Activated naive CD8-positive, alpha-beta T cell treated with anti-CD3 and anti-CD28 coated beads for 36 hours (primary cell): ENCODE measurements at regions not wholly inside any gene's neighbourhood (a gene's known extent, or its start where the extent isn't known, plus 50 kb on each side); places are given as distances from the start of the nearest gene placed in this dataset.
A peak's percentile ranks its signal among the peaks of the same experiment; 100 is the strongest.

Experiments used
- DNase-seq: peaks from one replicate; pipeline ENCODE4 v3.0.0; 2021
- H3K27ac Mint-ChIP-seq: one replicate; pipeline ENCODE4 v1.8.0; 2022; ENCODE audit warnings: mild to moderate bottlenecking, moderate library complexity, mixed read lengths
- H3K27me3 Mint-ChIP-seq: one replicate; pipeline ENCODE4 v1.8.0; 2022; ENCODE audit warnings: mild to moderate bottlenecking, mixed read lengths
- H3K36me3 Mint-ChIP-seq: one replicate; pipeline ENCODE4 v1.8.0; 2021; ENCODE audit warnings: mild to moderate bottlenecking, mixed read lengths
- H3K4me1 Mint-ChIP-seq: one replicate; pipeline ENCODE4 v1.8.0; 2021; ENCODE audit warnings: mixed read lengths
- H3K4me3 Mint-ChIP-seq: one replicate; pipeline ENCODE4 v1.8.0; 2022; ENCODE audit warnings: mild to moderate bottlenecking, moderate library complexity, mixed read lengths
- H3K9me3 Mint-ChIP-seq: one replicate; pipeline ENCODE4 v1.8.0; 2022; ENCODE audit warnings: mixed read lengths

DNA sequence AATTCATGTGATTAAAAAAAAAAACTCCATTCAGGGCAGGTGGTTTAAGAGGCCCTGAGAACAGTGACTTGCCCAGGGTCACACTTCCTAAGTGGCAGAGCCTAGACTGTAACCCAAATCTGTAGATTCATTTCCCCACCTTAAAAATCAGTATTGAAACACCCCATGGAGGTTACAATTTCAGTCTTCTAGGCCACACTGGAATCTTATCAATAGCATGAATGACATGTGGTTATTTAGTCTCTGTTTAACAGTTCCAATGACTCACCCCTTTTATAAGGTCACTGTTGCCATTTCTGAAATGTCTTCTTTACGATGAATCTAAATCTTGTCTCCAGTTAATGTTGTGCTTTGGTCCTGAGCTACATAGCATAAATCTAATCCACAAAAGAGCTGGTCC, 262.3 kb upstream of the GRIP1 start:
- H3K36me3 Mint-ChIP-seq: peaks cover 3% of the 10 kb centered on the region
- DNase-seq: no peak
- no peaks in the 10 kb centered on the region for H3K9me3 Mint-ChIP-seq
- H3K27me3 Mint-ChIP-seq: no peaks in the 10 kb centered on the region
- H3K4me1 Mint-ChIP-seq: peaks cover 22% of the 10 kb centered on the region
- H3K27ac Mint-ChIP-seq: no peak overlapping the region
- H3K4me3 Mint-ChIP-seq: no peak overlapping the region

DNA sequence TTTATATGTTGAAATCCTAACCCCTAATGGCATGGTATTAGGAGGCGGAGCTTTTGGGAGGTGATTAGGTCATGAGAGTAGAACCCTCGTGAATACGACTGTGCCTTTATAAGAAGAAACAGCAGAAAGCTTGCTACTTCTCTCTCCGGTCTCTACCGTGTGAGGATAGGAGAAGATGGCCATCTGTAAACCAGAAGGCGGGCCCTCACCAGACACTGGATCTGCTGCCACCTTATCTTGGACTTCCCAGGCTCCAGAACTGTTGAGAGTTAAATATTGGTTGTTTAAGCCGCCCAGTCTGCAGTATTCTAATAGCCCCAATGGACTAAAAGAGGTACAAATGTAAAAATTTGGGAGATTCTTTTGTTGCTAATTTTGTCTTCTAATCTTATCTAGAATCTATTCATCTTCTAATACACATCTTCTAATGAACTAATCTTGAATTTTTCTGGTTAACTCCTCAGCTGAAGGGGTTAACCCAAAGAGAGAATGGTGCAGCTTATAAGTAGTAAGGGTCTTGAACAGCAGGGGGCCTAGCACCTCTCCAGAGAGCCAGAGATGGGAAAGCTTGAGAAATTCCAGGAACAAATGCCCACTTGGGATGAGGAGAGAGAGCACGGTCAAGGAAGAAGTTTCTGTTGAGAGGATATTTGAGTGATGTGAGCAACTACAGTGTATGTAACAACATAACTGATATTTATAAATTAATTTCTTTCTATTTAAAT, 264.0 kb upstream of the GRIP1 start:
- Mint-ChIP-seq H3K27ac (no peak overlapping the region), H3K27me3 (no peaks in the 10 kb centered on the region), H3K9me3 (no peaks in the 10 kb centered on the region), H3K4me1 (peaks cover 32% of the 10 kb centered on the region), H3K36me3 (peaks cover 3% of the 10 kb centered on the region), H3K4me3 (no peak overlapping the region)
- DNase-seq: no peak

DNA sequence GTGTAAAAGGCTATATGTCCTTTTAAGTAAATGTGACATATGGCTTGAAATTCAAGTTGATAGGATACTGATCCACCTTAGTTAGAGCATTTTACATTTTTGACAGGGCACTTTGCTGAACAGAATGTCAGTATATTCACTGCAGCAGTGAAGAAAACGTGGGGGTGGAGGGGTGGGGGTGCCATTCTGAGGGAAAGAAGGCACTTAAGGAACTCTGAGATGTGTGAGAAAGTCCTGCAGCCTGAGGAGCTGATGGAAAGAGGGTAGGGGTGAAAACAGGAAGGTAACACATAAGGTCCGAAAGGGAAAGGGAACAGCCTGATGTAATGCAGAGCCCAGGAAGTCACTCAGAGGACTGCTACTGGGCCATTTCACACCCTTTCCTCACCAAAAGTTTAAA, 265.5 kb upstream of the GRIP1 start:
- no peaks in the 10 kb centered on the region for H3K27me3 Mint-ChIP-seq
- no peak overlapping the region for H3K27ac Mint-ChIP-seq
- peaks cover 33% of the 10 kb centered on the region for H3K4me1 Mint-ChIP-seq
- no peaks in the 10 kb centered on the region for H3K9me3 Mint-ChIP-seq
- H3K36me3 Mint-ChIP-seq: peaks cover 3% of the 10 kb centered on the region
- no peak overlapping the region for H3K4me3 Mint-ChIP-seq
- no peak for DNase-seq

DNA sequence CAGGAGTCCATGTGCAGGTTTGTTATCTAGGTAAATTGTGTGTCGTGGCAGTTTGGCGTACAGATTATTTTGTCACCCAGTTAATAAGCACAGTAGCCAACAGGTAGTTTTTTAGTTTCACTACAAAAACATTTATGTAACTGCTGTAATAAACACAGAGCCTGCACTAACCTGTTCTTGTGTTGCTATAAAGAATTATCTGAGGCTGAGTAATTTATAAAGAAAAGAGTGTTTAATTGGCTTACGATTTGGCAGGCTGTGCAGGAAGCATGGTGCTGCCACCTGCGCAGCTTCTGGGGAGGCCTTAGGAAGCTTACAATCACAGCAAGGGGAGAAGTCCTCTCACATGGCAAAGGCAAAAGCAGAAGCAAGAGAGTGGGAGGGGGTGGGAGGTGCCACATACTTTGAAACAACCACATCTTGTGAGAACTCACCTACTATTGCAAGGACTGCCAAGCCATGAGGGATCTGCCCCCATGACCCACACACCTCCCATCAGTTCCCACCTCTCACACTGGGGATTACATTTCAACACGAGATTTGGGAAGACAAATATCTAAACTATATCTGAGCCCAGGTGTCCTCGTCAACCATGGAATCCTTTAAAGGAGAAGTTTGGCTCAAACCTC, 266.4 kb upstream of the GRIP1 start:
- peaks cover 29% of the 10 kb centered on the region for H3K4me1 Mint-ChIP-seq
- H3K36me3 Mint-ChIP-seq: peaks cover 4% of the 10 kb centered on the region
- H3K27ac Mint-ChIP-seq: no peak overlapping the region
- no peak for DNase-seq
- no peaks in the 10 kb centered on the region for H3K9me3 Mint-ChIP-seq
- no peaks in the 10 kb centered on the region for H3K27me3 Mint-ChIP-seq
- H3K4me3 Mint-ChIP-seq: no peak overlapping the region

DNA sequence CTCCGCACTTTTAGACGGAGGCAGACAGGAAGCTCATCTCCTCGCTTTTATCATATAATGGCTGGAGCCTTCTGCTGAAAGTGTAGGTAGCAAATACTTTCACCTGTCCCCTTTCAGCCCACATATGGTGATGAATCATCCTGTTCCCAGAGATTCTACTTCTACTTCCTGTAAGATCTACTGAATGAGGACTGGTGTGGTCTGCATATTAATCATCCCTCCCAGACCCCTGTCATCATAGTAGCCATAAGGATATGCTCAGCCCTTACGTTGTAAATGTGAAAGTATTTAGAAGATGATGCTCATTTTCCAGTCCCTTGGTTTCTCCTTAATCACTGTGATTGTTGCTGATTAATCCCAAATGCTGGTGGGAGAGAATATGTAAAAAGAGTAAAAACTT, 268.2 kb upstream of the GRIP1 start:
- Mint-ChIP-seq H3K27me3 (no peaks in the 10 kb centered on the region), H3K36me3 (peaks cover 4% of the 10 kb centered on the region), H3K27ac (no peak overlapping the region), H3K4me1 (peaks cover 19% of the 10 kb centered on the region), H3K4me3 (no peak overlapping the region), H3K9me3 (no peaks in the 10 kb centered on the region)
- DNase-seq: peak; percentile 13

DNA sequence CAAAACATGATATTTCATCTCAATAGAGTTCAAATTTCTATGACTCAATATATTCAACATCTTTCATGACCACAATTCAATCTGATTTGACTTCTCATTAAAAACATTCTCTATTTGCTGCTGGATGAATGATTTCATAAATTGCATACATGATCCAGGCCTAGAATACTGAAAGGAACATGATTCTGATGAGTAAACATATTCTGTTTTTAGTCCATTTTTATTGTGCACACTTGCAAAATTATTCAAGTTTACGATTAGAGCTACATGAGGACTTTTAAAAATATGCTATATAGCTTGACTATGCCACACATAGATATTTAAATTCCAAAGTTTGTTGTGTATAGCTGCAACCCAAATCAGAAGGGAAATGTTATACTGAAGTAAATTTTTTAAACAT, 273.8 kb upstream of the GRIP1 start:
- H3K27ac Mint-ChIP-seq: no peak overlapping the region

DNA sequence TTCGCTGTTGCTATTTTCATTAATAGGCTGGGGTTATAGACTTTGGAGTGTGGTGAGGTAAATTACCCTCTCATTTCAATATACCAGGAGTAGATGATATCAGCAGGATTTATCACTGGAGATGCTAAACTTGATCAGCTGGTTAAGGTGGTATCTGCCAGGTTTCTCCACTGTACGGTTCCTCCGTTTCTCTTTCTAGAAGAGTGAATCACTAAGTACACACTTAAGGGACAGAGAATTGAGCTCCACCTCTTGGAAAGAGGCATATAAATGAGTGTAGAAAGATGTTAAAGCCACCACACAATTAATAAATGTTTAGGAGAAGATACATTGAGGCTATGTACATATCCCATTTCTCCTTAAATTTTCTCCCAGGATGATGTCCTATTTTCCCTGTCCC, 277.4 kb upstream of the GRIP1 start:
- Mint-ChIP-seq H3K4me1 (peaks cover 2% of the 10 kb centered on the region), H3K4me3 (no peak overlapping the region), H3K9me3 (no peaks in the 10 kb centered on the region), H3K27me3 (no peaks in the 10 kb centered on the region), H3K36me3 (no peaks in the 10 kb centered on the region), H3K27ac (no peak overlapping the region)
- no peak for DNase-seq

More for the DNA sequence above, 273.8 kb upstream of the GRIP1 start:
- no peak for DNase-seq
- Mint-ChIP-seq H3K36me3 (peaks cover 2% of the 10 kb centered on the region), H3K4me1 (peaks cover 2% of the 10 kb centered on the region), H3K4me3 (no peak overlapping the region), H3K27me3 (no peaks in the 10 kb centered on the region), H3K9me3 (no peaks in the 10 kb centered on the region)

DNA sequence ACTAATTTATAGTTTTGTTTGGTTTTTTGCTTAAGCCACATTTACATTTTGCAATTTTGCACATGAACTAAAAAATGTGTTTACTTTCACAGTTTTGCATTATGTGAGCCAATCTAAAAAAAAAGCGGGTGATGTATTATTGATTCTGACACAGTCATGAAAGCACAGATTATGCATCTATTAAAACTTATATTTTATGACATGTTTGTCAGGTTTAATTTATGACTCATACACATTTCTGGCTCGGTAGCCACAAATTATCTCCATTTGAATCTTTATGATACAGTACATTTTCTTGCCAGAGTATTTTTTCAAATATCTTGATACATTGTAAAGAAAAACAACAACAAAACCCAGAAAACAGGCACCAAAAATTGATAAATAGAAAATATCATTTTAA, 280.4 kb upstream of the GRIP1 start:
- Mint-ChIP-seq H3K4me3 (no peak overlapping the region), H3K4me1 (peaks cover 9% of the 10 kb centered on the region), H3K27me3 (no peaks in the 10 kb centered on the region), H3K9me3 (peaks cover 6% of the 10 kb centered on the region), H3K27ac (no peak overlapping the region), H3K36me3 (peaks cover 7% of the 10 kb centered on the region)
- DNase-seq: no peak

DNA sequence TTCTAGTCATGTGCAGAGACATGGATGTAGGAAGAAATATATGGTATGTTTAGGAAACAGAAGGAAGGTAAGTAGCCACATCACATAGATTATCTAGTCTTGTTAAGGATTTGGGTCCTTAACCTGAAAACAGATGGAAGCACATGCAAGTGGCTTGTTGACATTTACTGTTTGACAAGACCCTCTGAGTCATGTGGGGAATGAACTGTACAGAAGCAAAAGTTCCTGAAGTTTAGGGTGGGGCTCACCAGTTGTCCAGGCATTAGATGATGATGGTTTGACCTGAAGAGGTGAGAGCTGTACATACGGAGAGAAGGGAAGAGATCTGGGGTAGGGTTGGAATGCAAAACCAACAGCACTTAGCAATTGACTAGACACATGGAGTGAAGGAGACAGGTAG, 281.1 kb upstream of the GRIP1 start:
- H3K9me3 Mint-ChIP-seq: peaks cover 9% of the 10 kb centered on the region
- peaks cover 9% of the 10 kb centered on the region for H3K36me3 Mint-ChIP-seq
- no peak overlapping the region for H3K27ac Mint-ChIP-seq
- H3K4me1 Mint-ChIP-seq: peaks cover 16% of the 10 kb centered on the region
- no peaks in the 10 kb centered on the region for H3K27me3 Mint-ChIP-seq
- no peak overlapping the region for H3K4me3 Mint-ChIP-seq
- DNase-seq: no peak

DNA sequence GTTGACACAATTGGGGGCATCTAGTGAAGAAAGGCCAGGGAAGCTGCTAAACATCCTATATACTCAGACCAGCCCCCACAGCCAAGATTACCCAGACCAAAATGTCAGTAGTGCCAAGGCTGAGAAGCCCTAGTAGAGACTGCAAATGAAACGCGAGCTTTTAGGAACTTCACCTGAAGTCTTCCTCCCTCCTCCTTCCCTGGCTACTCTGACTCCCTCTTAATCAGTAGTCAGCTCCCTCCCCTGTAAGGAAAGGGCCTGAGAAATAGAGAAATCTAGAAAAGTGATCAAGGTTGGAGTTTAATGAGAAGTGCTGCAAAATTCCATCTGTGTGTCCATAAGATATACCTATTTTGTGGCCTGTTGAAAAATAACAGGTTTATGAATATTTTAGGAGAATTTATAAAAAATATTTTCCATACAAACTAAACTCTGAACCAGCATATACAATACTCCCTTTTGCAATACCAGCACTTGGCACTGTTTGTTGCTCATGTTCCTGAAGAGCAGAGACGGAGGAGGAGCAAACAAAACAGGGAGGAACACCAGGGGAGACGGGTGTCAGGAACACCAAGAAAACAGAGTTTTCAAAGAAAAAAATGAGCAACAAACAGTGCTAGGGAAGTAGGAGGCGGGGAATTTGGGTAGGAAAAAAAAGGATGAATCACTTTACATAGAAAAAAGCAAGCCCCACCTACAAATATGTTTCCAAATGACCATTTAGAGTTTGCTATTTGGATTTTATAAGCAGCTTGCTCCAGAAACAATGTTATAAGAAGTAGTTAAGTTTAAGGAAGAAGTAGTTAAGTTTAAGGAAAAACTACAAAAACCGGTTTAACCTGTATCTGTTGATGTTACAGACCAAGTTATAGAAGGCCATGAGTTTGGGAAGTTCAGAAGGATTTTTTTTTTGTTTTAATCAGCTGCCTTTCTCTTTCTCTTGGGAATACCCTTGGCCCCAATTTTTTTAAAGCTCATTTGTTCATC, 282.1 kb upstream of the GRIP1 start:
- Mint-ChIP-seq H3K4me3 (no peak overlapping the region), H3K27me3 (no peaks in the 10 kb centered on the region), H3K36me3 (peaks cover 9% of the 10 kb centered on the region), H3K27ac (no peak overlapping the region), H3K9me3 (peaks cover 9% of the 10 kb centered on the region), H3K4me1 (peaks cover 26% of the 10 kb centered on the region)
- no peak for DNase-seq

DNA sequence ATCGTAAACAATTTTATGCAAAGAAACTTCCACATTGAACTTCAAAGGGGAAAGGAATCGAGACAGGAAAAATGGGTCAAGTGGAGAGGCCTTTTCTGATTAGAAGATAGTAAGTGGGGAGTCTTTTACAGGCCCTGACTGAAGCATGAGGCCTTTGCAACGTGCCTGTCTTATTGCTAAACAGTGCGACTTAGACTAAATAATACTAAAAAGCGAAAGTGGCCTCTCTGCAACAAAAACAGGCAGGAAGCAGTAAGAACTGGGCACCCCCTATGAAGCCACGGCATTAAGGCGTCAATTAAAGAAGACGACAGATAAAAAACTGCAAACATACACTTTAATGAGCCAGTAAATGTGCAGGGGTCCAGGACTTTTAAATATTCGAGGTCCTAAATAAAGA, 283.4 kb upstream of the GRIP1 start:
- H3K9me3 Mint-ChIP-seq: peaks cover 9% of the 10 kb centered on the region
- no peak overlapping the region for H3K4me3 Mint-ChIP-seq
- H3K27me3 Mint-ChIP-seq: no peaks in the 10 kb centered on the region
- peaks cover 9% of the 10 kb centered on the region for H3K36me3 Mint-ChIP-seq
- H3K4me1 Mint-ChIP-seq: peaks cover 29% of the 10 kb centered on the region
- H3K27ac Mint-ChIP-seq: no peak overlapping the region
- no peak for DNase-seq

DNA sequence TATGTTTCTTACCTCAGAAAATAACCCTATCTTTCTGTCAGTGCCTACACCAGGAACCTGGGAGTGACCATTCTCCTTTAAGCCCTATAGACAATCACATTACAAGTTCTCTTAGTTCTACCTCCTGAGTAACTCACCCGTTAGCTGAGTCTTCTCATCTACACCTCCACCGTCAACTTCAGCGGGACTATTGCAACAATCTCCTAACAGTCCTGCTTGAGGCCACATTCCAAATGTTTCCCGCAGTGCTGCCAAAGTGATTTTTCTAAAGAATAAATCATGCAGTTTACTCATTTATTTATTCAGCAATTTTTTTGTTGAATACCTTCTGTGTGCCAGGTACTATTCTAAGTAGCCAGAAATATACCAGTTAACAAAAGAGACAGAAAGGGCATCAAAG, 285.0 kb upstream of the GRIP1 start:
- peaks cover 29% of the 10 kb centered on the region for H3K4me1 Mint-ChIP-seq
- peaks cover 9% of the 10 kb centered on the region for H3K36me3 Mint-ChIP-seq
- H3K27ac Mint-ChIP-seq: no peak overlapping the region
- no peak for DNase-seq
- H3K4me3 Mint-ChIP-seq: no peak overlapping the region
- peaks cover 9% of the 10 kb centered on the region for H3K9me3 Mint-ChIP-seq
- H3K27me3 Mint-ChIP-seq: no peaks in the 10 kb centered on the region

DNA sequence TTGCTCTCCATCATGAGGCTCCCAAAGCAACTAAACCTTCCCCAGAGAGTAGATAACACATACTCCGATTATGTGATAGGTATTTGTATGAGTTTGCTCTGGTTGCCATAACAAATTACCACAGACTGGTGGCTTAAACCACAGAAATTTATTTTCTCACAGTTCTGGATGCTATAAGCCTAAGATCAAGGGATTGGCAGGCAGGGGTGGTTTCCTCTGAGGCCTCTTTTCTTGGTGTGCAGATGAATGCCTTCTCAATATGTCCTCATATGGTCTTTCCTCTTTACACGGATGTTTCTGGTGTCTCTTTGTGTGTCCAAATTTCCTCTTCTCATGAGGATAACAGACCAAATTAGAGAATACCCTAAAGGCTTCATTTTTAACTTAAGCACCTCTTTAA, 285.8 kb upstream of the GRIP1 start:
- peaks cover 9% of the 10 kb centered on the region for H3K9me3 Mint-ChIP-seq
- peak overlapping the region; percentile 29 for H3K4me3 Mint-ChIP-seq
- H3K27ac Mint-ChIP-seq: peak overlapping the region; percentile 59

DNA sequence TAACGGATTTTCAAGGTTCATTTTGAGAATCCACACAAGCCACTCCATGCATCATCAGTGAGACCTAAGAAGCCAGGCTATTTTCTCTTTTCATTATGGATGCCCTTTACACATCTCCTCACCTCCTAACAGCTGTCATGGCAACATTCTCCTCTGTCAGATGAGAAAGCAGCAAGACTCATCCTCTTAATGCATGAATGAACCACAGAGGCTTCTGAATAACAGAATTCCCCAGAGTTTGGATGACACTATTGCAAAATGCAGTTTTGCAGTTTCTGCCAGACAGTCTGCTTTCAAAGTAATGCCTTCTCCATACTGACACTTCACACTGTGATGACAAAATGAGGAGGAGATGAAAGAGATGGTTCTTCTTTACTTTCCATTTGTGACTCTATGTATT, 286.7 kb upstream of the GRIP1 start:
- DNase-seq: no peak
- peaks cover 29% of the 10 kb centered on the region for H3K4me1 Mint-ChIP-seq
- no peak overlapping the region for H3K4me3 Mint-ChIP-seq
- H3K9me3 Mint-ChIP-seq: peaks cover 9% of the 10 kb centered on the region
- no peaks in the 10 kb centered on the region for H3K27me3 Mint-ChIP-seq
- peaks cover 12% of the 10 kb centered on the region for H3K36me3 Mint-ChIP-seq
- no peak overlapping the region for H3K27ac Mint-ChIP-seq

More for the DNA sequence above, 285.8 kb upstream of the GRIP1 start:
- DNase-seq: peak; percentile 64
- Mint-ChIP-seq H3K4me1 (peaks cover 29% of the 10 kb centered on the region), H3K27me3 (no peaks in the 10 kb centered on the region), H3K36me3 (peaks cover 9% of the 10 kb centered on the region)

DNA sequence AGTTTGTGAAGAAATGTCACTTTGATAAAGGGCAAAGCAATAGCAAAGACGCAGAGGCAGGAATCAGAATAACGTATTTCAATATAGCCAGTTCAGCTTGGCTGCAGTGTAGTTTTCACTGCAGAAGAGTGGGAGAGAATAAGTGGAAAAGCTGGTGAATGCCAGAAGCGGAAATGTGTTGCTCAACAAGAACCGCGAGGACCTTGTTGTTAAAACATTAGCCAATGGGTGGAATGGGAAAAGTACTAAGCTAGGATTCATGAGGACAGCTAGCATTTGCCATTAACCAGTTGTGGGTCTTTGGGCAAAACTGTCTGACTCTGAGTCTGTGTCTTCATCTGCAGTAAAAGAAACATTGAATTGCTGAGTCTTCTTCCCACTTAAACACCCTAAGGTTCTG, 292.9 kb upstream of the GRIP1 start:
- Mint-ChIP-seq H3K27me3 (peaks cover 5% of the 10 kb centered on the region), H3K4me1 (no peaks in the 10 kb centered on the region), H3K9me3 (no peaks in the 10 kb centered on the region), H3K27ac (no peak overlapping the region), H3K4me3 (no peak overlapping the region), H3K36me3 (peaks cover 3% of the 10 kb centered on the region)
- DNase-seq: no peak
